Neural cell (in vitro differentiated cells): ENCODE measurements at regions not wholly inside any gene's neighbourhood (a gene's known extent, or its start where the extent isn't known, plus 50 kb on each side); places are given as distances from the start of the nearest gene placed in this dataset.

Experiments
- H2AFZ ChIP-seq: fragments of 200-600, 300-800 bp; sonication (generic), shearing (Covaris generic); 2 replicates; pipeline ENCODE4 v1.6.0; 2014; ENCODE audit warnings: low read depth, mild to moderate bottlenecking, antibody characterized with exemption, low read length, moderate library complexity
- H3F3A ChIP-seq: fragments of 200-600 bp; shearing (Covaris generic); 2 replicates; pipeline ENCODE4 v1.6.1; 2016; ENCODE audit warnings: mild to moderate bottlenecking, moderate library complexity, mixed read lengths, antibody characterized with exemption, low read length; ENCODE audit not compliant: insufficient read depth, poor library complexity, severe bottlenecking
- H3K27ac ChIP-seq: fragments of 200-600, 300-800 bp; sonication (generic), shearing (Covaris generic); 2 replicates; pipeline ENCODE4 v1.5.1; 2014; ENCODE audit warnings: mild to moderate bottlenecking, low read length, moderate library complexity
- H3K27me3 ChIP-seq: fragments of 300-800, 200-600 bp; sonication (generic), shearing (Covaris generic); 2 replicates; pipeline ENCODE4 v1.6.0; 2014; ENCODE audit warnings: mild to moderate bottlenecking, low read depth, low read length, moderate library complexity; ENCODE audit not compliant: insufficient read depth
- H3K36me3 ChIP-seq: fragments of 300-800, 200-600 bp; sonication (generic), shearing (Covaris generic); 2 replicates; pipeline ENCODE4 v1.5.1; 2014; ENCODE audit warnings: mild to moderate bottlenecking, antibody characterized with exemption, low read length, moderate library complexity; ENCODE audit not compliant: insufficient read depth
- H3K4me2 ChIP-seq: fragments of 300-800, 200-600 bp; sonication (generic), shearing (Covaris generic); 2 replicates; pipeline ENCODE4 v1.6.0; 2014; ENCODE audit warnings: mild to moderate bottlenecking, low read length
- H3K4me3 ChIP-seq: fragments of 300-800, 200-600 bp; sonication (generic), shearing (Covaris generic); 2 replicates; pipeline ENCODE4 v1.5.1; 2014; ENCODE audit warnings: mild to moderate bottlenecking, low read length, moderate library complexity
- H3K79me2 ChIP-seq: fragments of 200-600 bp; shearing (Covaris generic); replicated peaks from 2 replicates; pipeline ENCODE4 v1.6.0; 2014; ENCODE audit warnings: mild to moderate bottlenecking, low read length, moderate library complexity; ENCODE audit not compliant: insufficient read depth
- H3K9ac ChIP-seq: fragments of 300-800, 200-600 bp; sonication (generic), shearing (Covaris generic); 2 replicates; pipeline ENCODE4 v1.6.1; 2016; ENCODE audit warnings: mild to moderate bottlenecking, low read length, mixed read lengths
- H3K9me2 ChIP-seq: fragments of 200-600 bp; shearing (Covaris generic); 2 replicates; pipeline ENCODE4 v1.6.1; 2016; ENCODE audit warnings: mild to moderate bottlenecking, low read length, mixed read lengths; ENCODE audit not compliant: insufficient read depth
- H3K9me3 ChIP-seq: fragments of 200-600, 300-800 bp; sonication (generic), shearing (Covaris generic); 2 replicates; pipeline ENCODE4 v1.6.1; 2016; ENCODE audit warnings: mild to moderate bottlenecking, mixed run types, low read length, moderate library complexity, mixed read lengths
- H4K20me1 ChIP-seq: fragments of 200-600 bp; shearing (Covaris generic); 2 replicates; pipeline ENCODE4 v1.6.1; 2016; ENCODE audit warnings: mild to moderate bottlenecking, mixed run types; ENCODE audit not compliant: insufficient read depth
- CTCF ChIP-seq: fragments of 450-650 bp; IDR thresholded peaks from 2 replicates; pipeline ENCODE4 v1.5.1; 2014; ENCODE audit warnings: antibody characterized with exemption, mild to moderate bottlenecking, moderate library complexity; ENCODE audit not compliant: poor library complexity, severe bottlenecking
- EP300 ChIP-seq: fragments of 450-650 bp; conservative IDR thresholded peaks from 2 replicates; pipeline ENCODE4 v1.6.1; 2014; ENCODE audit warnings: antibody characterized with exemption, mild to moderate bottlenecking, moderate library complexity; ENCODE audit not compliant: poor library complexity, severe bottlenecking
- EZH2 ChIP-seq: fragments of 200-600, 300-800 bp; shearing (Covaris generic), sonication (generic); IDR thresholded peaks from 2 replicates; pipeline ENCODE4 v1.6.1; 2014; ENCODE audit warnings: antibody characterized with exemption, low read length, borderline replicate concordance, mild to moderate bottlenecking; ENCODE audit not compliant: insufficient read depth, poor library complexity, severe bottlenecking
- MXI1 ChIP-seq: fragments of 450-650 bp; conservative IDR thresholded peaks from 2 replicates; pipeline ENCODE4 v1.6.1; 2014; ENCODE audit warnings: antibody characterized with exemption, mild to moderate bottlenecking; ENCODE audit not compliant: poor library complexity, severe bottlenecking
- POLR2AphosphoS5 ChIP-seq: IDR thresholded peaks from 2 replicates; pipeline ENCODE4 v1.6.1; 2012
- RAD21 ChIP-seq: fragments of 450-650 bp; conservative IDR thresholded peaks from 2 replicates; pipeline ENCODE4 v1.6.1; 2014; ENCODE audit warnings: antibody characterized with exemption, mild to moderate bottlenecking, moderate library complexity
- REST ChIP-seq: IDR thresholded peaks from 2 replicates; pipeline ENCODE4 v1.6.1; 2012; ENCODE audit warnings: borderline replicate concordance
- SMC3 ChIP-seq: fragments of 450-650 bp; conservative IDR thresholded peaks from 2 replicates; pipeline ENCODE4 v1.6.1; 2014; ENCODE audit warnings: antibody characterized with exemption, mild to moderate bottlenecking, moderate library complexity; ENCODE audit not compliant: poor library complexity
- TAF1 ChIP-seq: IDR thresholded peaks from 2 replicates; pipeline ENCODE4 v1.6.1; 2012; ENCODE audit warnings: low read depth

- Histone ChIP-seq H4K20me1 (no peaks in the 10 kb centered on the region), H3F3A (no peaks in the 10 kb centered on the region), H3K4me2 (no peak overlapping the region), H3K4me3 (no peak overlapping the region), H3K36me3 (no peaks in the 10 kb centered on the region), H2AFZ (no peak overlapping the region), H3K27me3 (no peaks in the 10 kb centered on the region), H3K27ac (no peak overlapping the region), H3K9me2 (no peaks in the 10 kb centered on the region), H3K9ac (no peak overlapping the region), H3K79me2 (no peaks in the 10 kb centered on the region), H3K9me3 (no peaks in the 10 kb centered on the region)
- no peak for TF ChIP-seq SMC3
- TF ChIP-seq POLR2AphosphoS5, result no peak
- TF ChIP-seq MXI1, result no peak
- no peak for TF ChIP-seq EP300
- no peak for TF ChIP-seq TAF1
- TF ChIP-seq CTCF, result no peak
- no peak for TF ChIP-seq REST
- no peak for TF ChIP-seq EZH2
- no peak for TF ChIP-seq RAD21
Observed at GRCh38 chr3:72017311-72017710, 232.4 kb upstream of the PROK2 start.

GRCh38 chr3:72015463-72015862 lies 230.5 kb upstream of the PROK2 start:
- H3K9me3 ChIP-seq, result no peaks in the 10 kb centered on the region
- H3K79me2 ChIP-seq, result no peaks in the 10 kb centered on the region
- H2AFZ ChIP-seq, result no peak overlapping the region
- H3K27ac ChIP-seq, result no peak overlapping the region
- H3K9me2 ChIP-seq, result no peaks in the 10 kb centered on the region
- H3F3A ChIP-seq, result no peaks in the 10 kb centered on the region
- no peak overlapping the region for H3K4me3 ChIP-seq
- no peak overlapping the region for H3K9ac ChIP-seq
- H3K27me3 ChIP-seq, result no peaks in the 10 kb centered on the region
- H3K4me2 ChIP-seq, result no peak overlapping the region
- no peaks in the 10 kb centered on the region for H4K20me1 ChIP-seq
- H3K36me3 ChIP-seq, result no peaks in the 10 kb centered on the region
- TF ChIP-seq MXI1, result no peak
- TF ChIP-seq POLR2AphosphoS5, result no peak
- TF ChIP-seq EZH2, result no peak
- no peak for TF ChIP-seq SMC3
- no peak for TF ChIP-seq EP300
- no peak for TF ChIP-seq REST
- no peak for TF ChIP-seq CTCF
- TF ChIP-seq TAF1, result no peak
- TF ChIP-seq RAD21, result no peak
